ENCODE measurements at regions not wholly inside any gene's neighbourhood (a gene's known extent, or its start where the extent isn't known, plus 50 kb on each side); places are given as distances from the start of the nearest gene placed in this dataset.

GRCh38 chr6:144434308-144434990 lies 149.3 kb downstream of the UTRN start:
- TF ChIP-seq CTCF (IDR thresholded peaks at IDR 0.05; ENCODE audit: low read depth, low read length, poor library complexity, severe bottlenecking) (no peak), EZH2phosphoT487 (IDR thresholded peaks at IDR 0.05; ENCODE audit: borderline replicate concordance, low read length) (no peak)
- Histone ChIP-seq H3K79me2 (ENCODE audit: control insufficient read depth, low read length) (no peaks in the 10 kb centered on the region), H3F3A (ENCODE audit: control insufficient read depth, insufficient read depth) (no peaks in the 10 kb centered on the region), H3K36me3 (ENCODE audit: control insufficient read depth, low read length) (no peaks in the 10 kb centered on the region), H3K9me3 (ENCODE audit: control insufficient read depth, insufficient read depth, low read length) (no peaks in the 10 kb centered on the region; the same call in 1 of the 2 replicates), H3K4me1 (ENCODE audit: control insufficient read depth, low read length) (no peaks in the 10 kb centered on the region), H4K20me1 (ENCODE audit: control insufficient read depth, insufficient read depth, low read depth, low read length) (no peaks in the 10 kb centered on the region), H3K27me3 (ENCODE audit: control insufficient read depth, low read length) (no peaks in the 10 kb centered on the region), H3K27ac (ENCODE audit: low read depth, low read length) (no peak overlapping the region), H3K9me2 (replicated peaks; ENCODE audit: control insufficient read depth, low read length) (no peaks in the 10 kb centered on the region), H3K4me2 (ENCODE audit: low read length) (no peak overlapping the region), H3K4me3 (ENCODE audit: low read length) (no peak overlapping the region)

- no peaks in the 10 kb centered on the region for H4K20me1 ChIP-seq (ENCODE audit: control insufficient read depth, insufficient read depth, low read depth, low read length)
- H3K79me2 ChIP-seq (ENCODE audit: control insufficient read depth, low read length), result no peaks in the 10 kb centered on the region
- no peak overlapping the region for H3K4me2 ChIP-seq (ENCODE audit: low read length)
- H3K27me3 ChIP-seq (ENCODE audit: control insufficient read depth, low read length), result no peaks in the 10 kb centered on the region
- H3F3A ChIP-seq (ENCODE audit: control insufficient read depth, insufficient read depth), result no peaks in the 10 kb centered on the region
- no peaks in the 10 kb centered on the region for H3K4me1 ChIP-seq (ENCODE audit: control insufficient read depth, low read length)
- no peak overlapping the region for H3K27ac ChIP-seq (ENCODE audit: low read depth, low read length)
- no peak for TF ChIP-seq CTCF (IDR thresholded peaks at IDR 0.05; ENCODE audit: low read depth, low read length, poor library complexity, severe bottlenecking)
- no peak for TF ChIP-seq EZH2phosphoT487 (IDR thresholded peaks at IDR 0.05; ENCODE audit: borderline replicate concordance, low read length)
- H3K36me3 ChIP-seq (ENCODE audit: control insufficient read depth, low read length), result no peaks in the 10 kb centered on the region
- no peaks in the 10 kb centered on the region; the same call in 1 of the 2 replicates for H3K9me3 ChIP-seq (ENCODE audit: control insufficient read depth, insufficient read depth, low read length)
- H3K9me2 ChIP-seq (replicated peaks; ENCODE audit: control insufficient read depth, low read length), result no peaks in the 10 kb centered on the region
- H3K4me3 ChIP-seq (ENCODE audit: low read length), result no peak overlapping the region
Observed at GRCh38 chr6:144435602-144436426, 150.7 kb downstream of the UTRN start.

- H4K20me1 ChIP-seq (ENCODE audit: control insufficient read depth, insufficient read depth, low read depth, low read length), result no peaks in the 10 kb centered on the region
- H3K36me3 ChIP-seq (ENCODE audit: control insufficient read depth, low read length), result no peaks in the 10 kb centered on the region
Observed at GRCh38 chr6:144437105-144437504, 152.0 kb downstream of the UTRN start.

More at GRCh38 chr6:144437105-144437504, 152.0 kb downstream of the UTRN start:
- Histone ChIP-seq H3K9me2 (replicated peaks; ENCODE audit: control insufficient read depth, low read length) (no peaks in the 10 kb centered on the region), H3K27ac (ENCODE audit: low read depth, low read length) (no peak overlapping the region), H3F3A (ENCODE audit: control insufficient read depth, insufficient read depth) (no peaks in the 10 kb centered on the region), H3K27me3 (ENCODE audit: control insufficient read depth, low read length) (no peaks in the 10 kb centered on the region), H3K9me3 (ENCODE audit: control insufficient read depth, insufficient read depth, low read length) (peaks cover 4% of the 10 kb centered on the region; the same call in 1 of the 2 replicates), H3K4me1 (ENCODE audit: control insufficient read depth, low read length) (no peaks in the 10 kb centered on the region), H3K79me2 (ENCODE audit: control insufficient read depth, low read length) (no peaks in the 10 kb centered on the region), H3K4me2 (ENCODE audit: low read length) (no peak overlapping the region), H3K4me3 (ENCODE audit: low read length) (no peak overlapping the region)
- TF ChIP-seq CTCF (IDR thresholded peaks at IDR 0.05; ENCODE audit: low read depth, low read length, poor library complexity, severe bottlenecking) (no peak), EZH2phosphoT487 (IDR thresholded peaks at IDR 0.05; ENCODE audit: borderline replicate concordance, low read length) (no peak)
